GM23338 (cell line): ENCODE measurements at regions not wholly inside any gene's neighbourhood (a gene's known extent, or its start where the extent isn't known, plus 50 kb on each side); places are given as distances from the start of the nearest gene placed in this dataset.

Experiments used
- ATAC-seq: fragments of 200-7000 bp; cut with Tn5 transposase; 3 replicates; pipeline ENCODE4 v1.9.1; 2020
- DNase-seq: peaks from one replicate; pipeline ENCODE4 v3.0.0-alpha.2; 2015; ENCODE audit warnings: low spot score
- H2AFZ ChIP-seq: fragments of 200-600 bp; sonication (generic); 2 replicates; pipeline ENCODE4 v1.8.0; 2016; ENCODE audit warnings: antibody characterized with exemption, mild to moderate bottlenecking, moderate library complexity
- H3F3A ChIP-seq: fragments of 200-600 bp; sonication (generic); replicated peaks from 2 replicates; pipeline ENCODE4 v1.8.0; 2017; ENCODE audit warnings: antibody characterized with exemption, mixed run types, low read depth
- H3K27ac ChIP-seq: fragments of 200-600 bp; sonication (generic); 2 replicates; pipeline ENCODE4 v1.6.1; 2016; ENCODE audit warnings: low read depth
- H3K27me3 ChIP-seq: fragments of 200-600 bp; sonication (generic); 2 replicates; pipeline ENCODE4 v1.8.0; 2016; ENCODE audit warnings: mild to moderate bottlenecking, mixed run types, moderate library complexity; ENCODE audit not compliant: insufficient read depth
- H3K36me3 ChIP-seq: fragments of 200-600 bp; sonication (generic); 2 replicates; pipeline ENCODE4 v1.8.0; 2016; ENCODE audit warnings: mild to moderate bottlenecking; ENCODE audit not compliant: insufficient read depth
- H3K4me1 ChIP-seq: fragments of 200-600 bp; sonication (generic); 2 replicates; pipeline ENCODE4 v1.8.0; 2016; ENCODE audit warnings: mild to moderate bottlenecking, moderate library complexity; ENCODE audit not compliant: insufficient read depth
- H3K4me2 ChIP-seq: fragments of 200-600 bp; sonication (generic); 2 replicates; pipeline ENCODE4 v1.7.1; 2017; ENCODE audit warnings: mixed run types
- H3K4me3 ChIP-seq: fragments of 200-600 bp; sonication (generic); 2 replicates; pipeline ENCODE4 v1.6.1; 2016; ENCODE audit warnings: mixed run types
- H3K79me2 ChIP-seq: fragments of 200-600 bp; sonication (generic); replicated peaks from 2 replicates; pipeline ENCODE4 v1.8.0; 2017; ENCODE audit warnings: mild to moderate bottlenecking; ENCODE audit not compliant: insufficient read depth
- H3K9me2 ChIP-seq: fragments of 200-600 bp; sonication (generic); 2 replicates; pipeline ENCODE4 v1.8.0; 2017; ENCODE audit not compliant: insufficient read depth
- H4K20me1 ChIP-seq: fragments of 200-600 bp; sonication (generic); replicated peaks from 2 replicates; pipeline ENCODE4 v1.8.0; 2017; ENCODE audit warnings: mild to moderate bottlenecking; ENCODE audit not compliant: insufficient read depth
- H3K27ac Mint-ChIP-seq: 2 replicates; pipeline ENCODE4 v1.8.0; 2020; ENCODE audit warnings: inconsistent platforms, mild to moderate bottlenecking, moderate library complexity, mixed read lengths
- H3K27me3 Mint-ChIP-seq: 3 replicates; pipeline ENCODE4 v1.8.0; 2022; ENCODE audit warnings: low read depth, mild to moderate bottlenecking, moderate library complexity, mixed read lengths, inconsistent platforms; ENCODE audit not compliant: insufficient read depth, poor library complexity
- H3K36me3 Mint-ChIP-seq: 3 replicates; pipeline ENCODE4 v1.8.0; 2021; ENCODE audit warnings: low read depth, mild to moderate bottlenecking, inconsistent platforms, moderate library complexity, mixed read lengths
- H3K4me1 Mint-ChIP-seq: 3 replicates; pipeline ENCODE4 v1.8.0; 2020; ENCODE audit warnings: mild to moderate bottlenecking, inconsistent platforms, mixed read lengths
- H3K4me3 Mint-ChIP-seq: 3 replicates; pipeline ENCODE4 v1.8.0; 2021; ENCODE audit warnings: moderate library complexity, mild to moderate bottlenecking, inconsistent platforms, mixed read lengths
- H3K9me3 Mint-ChIP-seq: 3 replicates; pipeline ENCODE4 v1.8.0; 2020; ENCODE audit warnings: moderate library complexity, mild to moderate bottlenecking, inconsistent platforms, mixed read lengths
- CTCF ChIP-seq, 2 experiments: fragments of 200-600 bp in 1 of 2; sonication (generic) in 1 of 2; conservative IDR thresholded peaks; 2 replicates each; pipeline versions ENCODE4 v1.5.1 to v1.6.1; 2016 to 2017; ENCODE audit warnings: antibody characterized with exemption in 2 of 2, low read depth in 2 of 2, mild to moderate bottlenecking in 2 of 2, moderate library complexity in 1 of 2
- ETS1 ChIP-seq: IDR thresholded peaks from 2 replicates; pipeline ENCODE4 v1.6.1; 2016; ENCODE audit warnings: antibody characterized with exemption
- EZH2 ChIP-seq: fragments of 200-600 bp; sonication (generic); IDR thresholded peaks from one replicate; pipeline ENCODE4 v1.8.0; 2017; ENCODE audit warnings: antibody characterized with exemption, mild to moderate bottlenecking, low read depth; ENCODE audit not compliant: unreplicated experiment
- EZH2phosphoT487 ChIP-seq: fragments of 200-600 bp; sonication (generic); IDR thresholded peaks from one replicate; pipeline ENCODE4 v1.8.1; 2018; ENCODE audit warnings: antibody characterized with exemption; ENCODE audit not compliant: unreplicated experiment
- POLR2AphosphoS5 ChIP-seq: IDR thresholded peaks from 2 replicates; pipeline ENCODE4 v1.6.1; 2016; ENCODE audit warnings: antibody characterized with exemption, low read depth
- REST ChIP-seq: IDR thresholded peaks from one replicate; pipeline ENCODE4 v1.6.1; 2018; ENCODE audit warnings: antibody characterized with exemption; ENCODE audit not compliant: unreplicated experiment
- STAT1 ChIP-seq: IDR thresholded peaks from one replicate; pipeline ENCODE4 v1.6.1; 2016; ENCODE audit warnings: antibody characterized with exemption; ENCODE audit not compliant: unreplicated experiment
- ZNF331 ChIP-seq: fragments of 250-450 bp; sonication (Bioruptor Pico); IDR thresholded peaks from 2 replicates; pipeline ENCODE4 v1.5.0; 2020; ENCODE audit warnings: low read depth, mild to moderate bottlenecking, moderate library complexity

GRCh38 chr2:21280793-21281192 is 157.0 kb downstream of the TDRD15 start:
- DNase-seq (no peak), ATAC-seq (no peak)
- TF ChIP-seq EZH2: no peak
- TF ChIP-seq POLR2AphosphoS5: no peak
- TF ChIP-seq EZH2phosphoT487: no peak
- no peak for TF ChIP-seq ZNF331 (CRISPR knock-in tag)
- no peak for TF ChIP-seq REST
- Histone ChIP-seq H3F3A (no peaks in the 10 kb centered on the region), H3K27me3 (no peaks in the 10 kb centered on the region), H4K20me1 (no peaks in the 10 kb centered on the region), H3K79me2 (no peaks in the 10 kb centered on the region), H3K9me2 (no peaks in the 10 kb centered on the region), H3K4me3 (no peak overlapping the region), H3K36me3 (no peaks in the 10 kb centered on the region), H3K4me2 (no peak overlapping the region), H2AFZ (no peak overlapping the region), H3K4me1 (no peaks in the 10 kb centered on the region), H3K27ac (no peak overlapping the region)
- Mint-ChIP-seq H3K27ac (no peak overlapping the region), H3K4me3 (no peak overlapping the region), H3K4me1 (peaks cover 5% of the 10 kb centered on the region), H3K36me3 (no peaks in the 10 kb centered on the region), H3K27me3 (no peaks in the 10 kb centered on the region), H3K9me3 (no peaks in the 10 kb centered on the region)

GRCh38 chr2:21281384-21281783 is 157.6 kb downstream of the TDRD15 start:
- ATAC-seq: no peak
- H3K9me2 ChIP-seq: no peaks in the 10 kb centered on the region
- H2AFZ ChIP-seq: no peak overlapping the region
- no peak for DNase-seq
- no peaks in the 10 kb centered on the region for H4K20me1 ChIP-seq
- Mint-ChIP-seq H3K27ac (no peak overlapping the region), H3K36me3 (no peaks in the 10 kb centered on the region), H3K9me3 (0 out of 3 replicates have a peak, but pooled peaks cover 3% of the 10 kb centered on the region), H3K4me3 (no peak overlapping the region), H3K4me1 (peaks cover 5% of the 10 kb centered on the region), H3K27me3 (no peaks in the 10 kb centered on the region)
- no peaks in the 10 kb centered on the region for H3K36me3 ChIP-seq
- TF ChIP-seq STAT1: no peak
- no peak for TF ChIP-seq EZH2phosphoT487
- no peak for TF ChIP-seq CTCF (conservative IDR thresholded peaks at IDR 0.05; ENCODE audit: low read depth in 2 of 2)
- TF ChIP-seq ETS1: no peak
- H3K27ac ChIP-seq: no peak overlapping the region
- no peaks in the 10 kb centered on the region for H3F3A ChIP-seq
- no peaks in the 10 kb centered on the region for H3K4me1 ChIP-seq
- H3K79me2 ChIP-seq: no peaks in the 10 kb centered on the region
- no peak overlapping the region for H3K4me2 ChIP-seq
- H3K4me3 ChIP-seq: no peak overlapping the region
- H3K27me3 ChIP-seq: no peaks in the 10 kb centered on the region
